CD14-positive monocyte (primary cell): ENCODE measurements at regions not wholly inside any gene's neighbourhood (a gene's known extent, or its start where the extent isn't known, plus 50 kb on each side); places are given as distances from the start of the nearest gene placed in this dataset.

Experiments
- DNase-seq, 3 donors: peaks; one replicate each; pipeline ENCODE4 v3.0.0-alpha.2; 2011 to 2022
- H2AFZ ChIP-seq: 2 replicates; pipeline ENCODE4 v1.6.0; 2012; ENCODE audit warnings: mild to moderate bottlenecking, low read depth, low read length, inconsistent platforms; ENCODE audit not compliant: insufficient read depth, poor library complexity, severe bottlenecking
- H3K27ac ChIP-seq, 2 donors: 1 replicate in 1 of 2; 2 replicates in 1 of 2; pipeline ENCODE4 v1.5.1; 2012 to 2013; ENCODE audit warnings: low read length in 2 of 2, control low read depth in 1 of 2, inconsistent platforms in 1 of 2, low read depth in 1 of 2, mild to moderate bottlenecking in 1 of 2
- H3K27me3 ChIP-seq, 2 donors: one replicate each; pipeline versions ENCODE4 v1.6.0 to v1.6.1; 2011 to 2013; ENCODE audit warnings: low read length in 2 of 2; ENCODE audit not compliant: control insufficient read depth in 2 of 2, insufficient read depth in 2 of 2
- H3K36me3 ChIP-seq, 2 donors: replicated peaks in 1 of 2; 1 replicate in 1 of 2; 2 replicates in 1 of 2; pipeline versions ENCODE4 v1.5.1 to v1.6.1; 2012 to 2013; ENCODE audit warnings: low read length in 2 of 2, control low read depth in 1 of 2, inconsistent platforms in 1 of 2, mild to moderate bottlenecking in 1 of 2; ENCODE audit not compliant: insufficient read depth in 2 of 2, control insufficient read depth in 1 of 2
- H3K4me1 ChIP-seq, 2 donors: 1 replicate in 1 of 2; 2 replicates in 1 of 2; pipeline versions ENCODE4 v1.5.1 to v1.6.1; 2012 to 2013; ENCODE audit warnings: low read length in 2 of 2, control low read depth in 1 of 2, inconsistent platforms in 1 of 2, mild to moderate bottlenecking in 1 of 2, moderate library complexity in 1 of 2; ENCODE audit not compliant: insufficient read depth in 2 of 2, control insufficient read depth in 1 of 2
- H3K4me2 ChIP-seq: replicated peaks from 2 replicates; pipeline ENCODE3; 2012; ENCODE audit warnings: low read length, moderate library complexity, mild to moderate bottlenecking; ENCODE audit not compliant: poor library complexity, severe bottlenecking; ENCODE audit errors: extremely low read depth
- H3K4me3 ChIP-seq, 3 experiments: fragments of 200-600 bp in 1 of 3; sonication (generic) in 1 of 3; replicated peaks in 1 of 3; 1 replicate in 2 of 3; 2 replicates in 1 of 3; pipeline ENCODE4 v1.5.1; 2011 to 2013; ENCODE audit warnings: low read length in 3 of 3, mild to moderate bottlenecking in 3 of 3, control low read depth in 2 of 3, low read depth in 2 of 3, inconsistent platforms in 1 of 3, moderate library complexity in 1 of 3
- H3K79me2 ChIP-seq: 2 replicates; pipeline ENCODE4 v1.6.0; 2012; ENCODE audit warnings: mild to moderate bottlenecking, control low read depth, inconsistent platforms, low read length, moderate library complexity; ENCODE audit not compliant: insufficient read depth
- H3K9ac ChIP-seq: 2 replicates; pipeline ENCODE4 v1.6.0; 2017; ENCODE audit warnings: low read length, mild to moderate bottlenecking; ENCODE audit not compliant: insufficient read depth, poor library complexity, severe bottlenecking
- H3K9me3 ChIP-seq, 2 donors: replicated peaks in 1 of 2; 1 replicate in 1 of 2; 2 replicates in 1 of 2; pipeline versions ENCODE4 v1.5.1 to v1.6.1; 2012 to 2013; ENCODE audit warnings: low read length in 2 of 2, control low read depth in 1 of 2; ENCODE audit not compliant: control insufficient read depth in 1 of 2, insufficient read depth in 1 of 2
- H4K20me1 ChIP-seq: 2 replicates; pipeline ENCODE4 v1.6.0; 2012; ENCODE audit warnings: mild to moderate bottlenecking, low read length, control low read depth, moderate library complexity; ENCODE audit not compliant: insufficient read depth
- H3K27ac Mint-ChIP-seq, 7 donors: one replicate each; pipeline ENCODE4 v1.8.0; 2020; ENCODE audit warnings: mild to moderate bottlenecking in 7 of 7, mixed read lengths in 7 of 7, moderate library complexity in 6 of 7, inconsistent platforms in 2 of 7
- H3K27me3 Mint-ChIP-seq, 3 donors: one replicate each; pipeline ENCODE4 v1.8.0; 2021 to 2022; ENCODE audit warnings: low read depth in 3 of 3, mild to moderate bottlenecking in 3 of 3, mixed read lengths in 3 of 3, moderate library complexity in 3 of 3, inconsistent platforms in 1 of 3
- H3K36me3 Mint-ChIP-seq, 2 donors: one replicate each; pipeline ENCODE4 v1.8.0; 2020; ENCODE audit warnings: mixed read lengths in 2 of 2, inconsistent platforms in 1 of 2, mild to moderate bottlenecking in 1 of 2
- H3K4me1 Mint-ChIP-seq: one replicate; pipeline ENCODE4 v1.8.0; 2020; ENCODE audit warnings: mild to moderate bottlenecking, mixed read lengths
- H3K4me3 Mint-ChIP-seq, 2 donors: one replicate each; pipeline ENCODE4 v1.8.0; 2020; ENCODE audit warnings: mild to moderate bottlenecking in 2 of 2, mixed read lengths in 2 of 2, moderate library complexity in 1 of 2
- H3K9me3 Mint-ChIP-seq, 7 donors: one replicate each; pipeline ENCODE4 v1.8.0; 2020 to 2022; ENCODE audit warnings: mixed read lengths in 7 of 7, mild to moderate bottlenecking in 6 of 7, moderate library complexity in 6 of 7, inconsistent platforms in 2 of 7
- WGBS: methylation state at CpG from one replicate; pipeline ENCODE4 v1.1.5; 2013; ENCODE audit warnings: missing lambda C conversion rate; ENCODE audit not compliant: insufficient coverage; 5-methylcytosine and 5-hydroxymethylcytosine counted together
- intact Hi-C, 2 donors: fragments of 100-400 bp; cut with micrococcal nuclease; formaldehyde crosslinking; loops; one replicate each; pipeline versions ENCODE4 v1.15.0 to v1.15.1; 2023
- TF ChIP-seq, protein P1 (sequence below): fragments of 200-600 bp; IDR thresholded peaks from one replicate; pipeline ENCODE4 v1.8.0; 2022; ENCODE audit warnings: antibody characterized with exemption, mild to moderate bottlenecking

DNA sequence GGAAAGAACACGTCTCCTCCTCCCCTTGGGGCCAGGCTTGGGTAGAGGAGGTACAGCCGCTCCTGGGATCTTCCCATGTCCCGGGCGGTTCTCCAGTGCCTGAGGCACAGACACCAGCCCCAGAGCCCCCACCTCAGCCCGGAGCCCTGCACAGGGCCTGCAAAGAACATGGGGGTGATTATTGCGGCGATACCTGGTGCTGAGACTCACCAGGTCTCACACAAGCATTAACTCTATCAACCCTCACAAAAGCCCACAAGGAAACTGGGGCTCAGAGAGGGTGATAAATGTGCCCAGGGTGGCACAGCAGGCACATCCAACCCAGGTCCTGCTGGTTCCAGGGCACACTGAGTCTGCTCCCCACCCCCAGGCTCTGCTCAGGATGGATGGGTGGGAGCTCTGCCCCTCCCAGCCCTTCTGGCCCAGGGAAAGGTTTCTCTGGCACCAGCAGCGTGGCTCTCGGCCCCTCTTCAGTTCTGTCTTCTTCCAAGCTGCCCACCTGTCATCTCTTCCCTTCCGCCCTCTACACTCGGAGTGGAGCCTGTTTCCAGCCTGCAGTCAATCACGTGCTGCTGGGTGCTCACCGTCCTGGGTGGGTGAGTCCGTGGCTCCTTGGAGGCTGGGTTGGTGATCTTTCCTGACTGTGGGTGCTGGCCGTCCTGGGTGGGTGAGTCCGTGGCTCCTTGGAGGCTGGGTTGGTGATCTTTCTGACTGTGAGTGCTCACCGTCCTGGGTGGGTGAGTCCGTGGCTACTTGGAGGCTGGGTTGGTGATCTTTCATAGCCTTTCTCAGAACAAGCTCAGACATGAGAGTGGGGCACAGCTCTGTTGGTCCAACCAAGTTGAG is 53.6 kb upstream of the AJAP1 start:
- H2AFZ ChIP-seq: no peak overlapping the region
- no peak for DNase-seq
- Mint-ChIP-seq H3K27ac (no peak overlapping the region), H3K27me3 (peaks cover 2 to 8% (median 4%) of the 10 kb centered on the region in 3 donors), H3K36me3 (no peaks in the 10 kb centered on the region), H3K9me3 (peaks cover 0 to 3% (median 0%) of the 10 kb centered on the region in 7 donors), H3K4me1 (no peaks in the 10 kb centered on the region), H3K4me3 (no peak overlapping the region)
- no peaks in the 10 kb centered on the region for H3K27me3 ChIP-seq
- no peak overlapping the region for H3K4me3 ChIP-seq
- no peaks in the 10 kb centered on the region for H3K79me2 ChIP-seq
- H3K27ac ChIP-seq: no peak overlapping the region
- no peaks in the 10 kb centered on the region for H3K4me1 ChIP-seq
- H3K9me3 ChIP-seq: no peaks in the 10 kb centered on the region
- no peak overlapping the region for H3K4me2 ChIP-seq
- WGBS: 93% methylated on average over 6 of the region's 18 CpGs
- no peaks in the 10 kb centered on the region for H3K36me3 ChIP-seq
- intact Hi-C loops: no loop called here
- H4K20me1 ChIP-seq: no peaks in the 10 kb centered on the region
- TF ChIP-seq, protein P1, sequence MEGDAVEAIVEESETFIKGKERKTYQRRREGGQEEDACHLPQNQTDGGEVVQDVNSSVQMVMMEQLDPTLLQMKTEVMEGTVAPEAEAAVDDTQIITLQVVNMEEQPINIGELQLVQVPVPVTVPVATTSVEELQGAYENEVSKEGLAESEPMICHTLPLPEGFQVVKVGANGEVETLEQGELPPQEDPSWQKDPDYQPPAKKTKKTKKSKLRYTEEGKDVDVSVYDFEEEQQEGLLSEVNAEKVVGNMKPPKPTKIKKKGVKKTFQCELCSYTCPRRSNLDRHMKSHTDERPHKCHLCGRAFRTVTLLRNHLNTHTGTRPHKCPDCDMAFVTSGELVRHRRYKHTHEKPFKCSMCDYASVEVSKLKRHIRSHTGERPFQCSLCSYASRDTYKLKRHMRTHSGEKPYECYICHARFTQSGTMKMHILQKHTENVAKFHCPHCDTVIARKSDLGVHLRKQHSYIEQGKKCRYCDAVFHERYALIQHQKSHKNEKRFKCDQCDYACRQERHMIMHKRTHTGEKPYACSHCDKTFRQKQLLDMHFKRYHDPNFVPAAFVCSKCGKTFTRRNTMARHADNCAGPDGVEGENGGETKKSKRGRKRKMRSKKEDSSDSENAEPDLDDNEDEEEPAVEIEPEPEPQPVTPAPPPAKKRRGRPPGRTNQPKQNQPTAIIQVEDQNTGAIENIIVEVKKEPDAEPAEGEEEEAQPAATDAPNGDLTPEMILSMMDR: no peak
- H3K9ac ChIP-seq: no peak overlapping the region

DNA sequence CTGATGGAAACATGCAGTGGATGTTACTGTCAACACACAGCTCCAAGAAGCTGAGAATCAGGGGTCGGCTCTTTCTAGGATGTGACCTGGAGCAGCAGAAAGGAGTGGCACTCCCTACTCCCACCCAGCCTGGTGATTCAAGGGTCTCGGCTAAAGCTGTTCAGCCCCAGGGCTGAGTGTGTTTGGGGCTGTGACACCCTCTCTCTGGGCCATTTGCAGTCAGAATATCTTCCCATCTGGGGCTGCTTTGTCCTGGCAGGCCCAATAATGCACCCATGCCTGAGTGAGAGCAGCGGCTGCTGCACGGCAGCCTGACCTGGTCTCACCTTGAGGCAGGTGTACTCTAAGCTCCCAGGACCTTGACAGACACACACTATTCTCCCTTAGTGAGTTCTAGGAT is 52.5 kb upstream of the AJAP1 start:
- no peak overlapping the region for H3K4me3 Mint-ChIP-seq
- no peaks in the 10 kb centered on the region for H3K79me2 ChIP-seq
- peaks cover 2 to 8% (median 4%) of the 10 kb centered on the region in 3 donors for H3K27me3 Mint-ChIP-seq
- H3K9me3 ChIP-seq: peaks cover 0 to 3% of the 10 kb centered on the region in 2 donors
- H3K9me3 Mint-ChIP-seq: peaks cover 0 to 6% (median 0%) of the 10 kb centered on the region in 7 donors
- H3K4me3 ChIP-seq: no peak overlapping the region
- 95% methylated on average over 2 of the region's 4 CpGs for WGBS
- H3K9ac ChIP-seq: no peak overlapping the region
- H3K27me3 ChIP-seq: no peaks in the 10 kb centered on the region
- H2AFZ ChIP-seq: no peak overlapping the region
- H3K27ac Mint-ChIP-seq: peak overlapping the region in 1 of 7 donors; percentile 2
- no peaks in the 10 kb centered on the region for H3K4me1 Mint-ChIP-seq
- intact Hi-C loops: no loop called here
- no peaks in the 10 kb centered on the region for H4K20me1 ChIP-seq
- no peaks in the 10 kb centered on the region for H3K36me3 Mint-ChIP-seq
- no peaks in the 10 kb centered on the region for H3K4me1 ChIP-seq
- no peak for DNase-seq
- TF ChIP-seq, protein P1: no peak
- H3K27ac ChIP-seq: no peak overlapping the region
- no peak overlapping the region for H3K4me2 ChIP-seq
- no peaks in the 10 kb centered on the region for H3K36me3 ChIP-seq
